ENCODE measurements at regions not wholly inside any gene's neighbourhood (a gene's known extent, or its start where the extent isn't known, plus 50 kb on each side); places are given as distances from the start of the nearest gene placed in this dataset.

DNA sequence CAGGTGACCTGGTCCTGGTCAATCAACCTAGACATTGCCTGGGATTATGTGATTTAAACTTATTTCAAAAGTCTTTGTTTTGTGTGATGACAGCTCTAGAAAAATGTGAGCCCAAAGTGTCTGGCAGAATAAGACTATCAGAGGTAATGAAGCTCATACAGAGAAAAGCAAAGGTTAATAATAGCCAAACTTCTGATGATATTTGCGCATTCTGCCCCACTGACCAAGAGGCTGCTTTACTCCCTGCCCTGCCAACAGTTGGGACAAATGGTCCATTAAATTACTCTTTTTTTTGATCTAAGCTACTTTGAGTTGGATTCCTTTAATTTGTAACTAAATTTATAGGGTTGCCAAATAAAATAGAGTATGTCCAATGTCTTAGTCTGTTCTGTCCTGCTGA is 911.2 kb downstream of the MCTP2 start:
- TF ChIP-seq TAF1 (IDR thresholded peaks at IDR 0.05; ENCODE audit: borderline replicate concordance, insufficient read depth, low read length): no peak
- TF ChIP-seq, protein P1, sequence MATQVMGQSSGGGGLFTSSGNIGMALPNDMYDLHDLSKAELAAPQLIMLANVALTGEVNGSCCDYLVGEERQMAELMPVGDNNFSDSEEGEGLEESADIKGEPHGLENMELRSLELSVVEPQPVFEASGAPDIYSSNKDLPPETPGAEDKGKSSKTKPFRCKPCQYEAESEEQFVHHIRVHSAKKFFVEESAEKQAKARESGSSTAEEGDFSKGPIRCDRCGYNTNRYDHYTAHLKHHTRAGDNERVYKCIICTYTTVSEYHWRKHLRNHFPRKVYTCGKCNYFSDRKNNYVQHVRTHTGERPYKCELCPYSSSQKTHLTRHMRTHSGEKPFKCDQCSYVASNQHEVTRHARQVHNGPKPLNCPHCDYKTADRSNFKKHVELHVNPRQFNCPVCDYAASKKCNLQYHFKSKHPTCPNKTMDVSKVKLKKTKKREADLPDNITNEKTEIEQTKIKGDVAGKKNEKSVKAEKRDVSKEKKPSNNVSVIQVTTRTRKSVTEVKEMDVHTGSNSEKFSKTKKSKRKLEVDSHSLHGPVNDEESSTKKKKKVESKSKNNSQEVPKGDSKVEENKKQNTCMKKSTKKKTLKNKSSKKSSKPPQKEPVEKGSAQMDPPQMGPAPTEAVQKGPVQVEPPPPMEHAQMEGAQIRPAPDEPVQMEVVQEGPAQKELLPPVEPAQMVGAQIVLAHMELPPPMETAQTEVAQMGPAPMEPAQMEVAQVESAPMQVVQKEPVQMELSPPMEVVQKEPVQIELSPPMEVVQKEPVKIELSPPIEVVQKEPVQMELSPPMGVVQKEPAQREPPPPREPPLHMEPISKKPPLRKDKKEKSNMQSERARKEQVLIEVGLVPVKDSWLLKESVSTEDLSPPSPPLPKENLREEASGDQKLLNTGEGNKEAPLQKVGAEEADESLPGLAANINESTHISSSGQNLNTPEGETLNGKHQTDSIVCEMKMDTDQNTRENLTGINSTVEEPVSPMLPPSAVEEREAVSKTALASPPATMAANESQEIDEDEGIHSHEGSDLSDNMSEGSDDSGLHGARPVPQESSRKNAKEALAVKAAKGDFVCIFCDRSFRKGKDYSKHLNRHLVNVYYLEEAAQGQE (IDR thresholded peaks at IDR 0.05; ENCODE audit: insufficient read depth in 1 of 2, low read depth in 2 of 2, low read length in 2 of 2): no peak

GRCh38 chr15:95146481-95146880 is 915.1 kb downstream of the MCTP2 start:
- TF ChIP-seq TAF1 (IDR thresholded peaks at IDR 0.05; ENCODE audit: borderline replicate concordance, insufficient read depth, low read length): no peak
- no peak for TF ChIP-seq FOXP2 (optimal IDR thresholded peaks at IDR 0.05; ENCODE audit: borderline replicate concordance, extremely low read depth, extremely low read length, insufficient read depth)

- TF ChIP-seq, protein P1 (IDR thresholded peaks at IDR 0.05; ENCODE audit: insufficient read depth in 1 of 2, low read depth in 2 of 2, low read length in 2 of 2): no peak
- TF ChIP-seq POLR2AphosphoS5 (IDR thresholded peaks at IDR 0.05; ENCODE audit: low read depth, low read length) (no peak), FOXP2 (optimal IDR thresholded peaks at IDR 0.05; ENCODE audit: borderline replicate concordance, extremely low read depth, extremely low read length, insufficient read depth) (no peak), SIN3A (IDR thresholded peaks at IDR 0.05; ENCODE audit: borderline replicate concordance, insufficient read depth, low read length) (no peak), TAF1 (IDR thresholded peaks at IDR 0.05; ENCODE audit: borderline replicate concordance, insufficient read depth, low read length) (no peak)
These were observed 916.8 kb downstream of the MCTP2 start for GRCh38 chr15:95148183-95148582.

GRCh38 chr15:95149036-95149435 is 917.7 kb downstream of the MCTP2 start:
- TF ChIP-seq, protein P1 (IDR thresholded peaks at IDR 0.05; ENCODE audit: insufficient read depth in 1 of 2, low read depth in 2 of 2, low read length in 2 of 2): no peak
- TF ChIP-seq FOXP2 (optimal IDR thresholded peaks at IDR 0.05; ENCODE audit: borderline replicate concordance, extremely low read depth, extremely low read length, insufficient read depth) (no peak), POLR2AphosphoS5 (IDR thresholded peaks at IDR 0.05; ENCODE audit: low read depth, low read length) (no peak)

DNA sequence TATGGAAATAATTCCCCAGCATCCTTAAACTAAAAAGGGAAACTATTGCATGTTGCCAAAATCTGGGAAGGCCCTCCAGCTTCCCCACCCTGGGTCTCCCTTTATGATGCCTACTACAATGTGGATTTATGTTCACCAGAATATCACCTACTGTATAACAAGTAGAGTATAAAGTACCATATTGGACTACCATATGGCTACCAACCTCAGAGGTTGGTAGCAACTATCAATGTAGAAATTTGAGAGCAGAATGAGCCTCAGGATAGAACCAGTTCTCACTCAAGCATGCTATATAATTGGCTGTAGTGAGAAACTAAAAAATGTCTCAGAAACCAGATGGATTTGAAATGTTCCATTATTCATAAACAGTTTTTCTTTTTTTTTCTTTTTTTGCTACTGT is 918.4 kb downstream of the MCTP2 start:
- TF ChIP-seq SIN3A (IDR thresholded peaks at IDR 0.05; ENCODE audit: borderline replicate concordance, insufficient read depth, low read length) (no peak), POLR2AphosphoS5 (IDR thresholded peaks at IDR 0.05; ENCODE audit: low read depth, low read length) (no peak), FOXP2 (optimal IDR thresholded peaks at IDR 0.05; ENCODE audit: borderline replicate concordance, extremely low read depth, extremely low read length, insufficient read depth) (no peak), TAF1 (IDR thresholded peaks at IDR 0.05; ENCODE audit: borderline replicate concordance, insufficient read depth, low read length) (no peak)
- TF ChIP-seq, protein P1 (IDR thresholded peaks at IDR 0.05; ENCODE audit: insufficient read depth in 1 of 2, low read depth in 2 of 2, low read length in 2 of 2): no peak

Measured in PFSK-1 (cell line).